GM12865 (cell line): ENCODE measurements at regions not wholly inside any gene's neighbourhood (a gene's known extent, or its start where the extent isn't known, plus 50 kb on each side); places are given as distances from the start of the nearest gene placed in this dataset.

Experiments
- DNase-seq: peaks from one replicate; pipeline ENCODE4 v3.0.0; 2010; ENCODE audit warnings: low read depth
- H3K4me3 ChIP-seq: 2 replicates; pipeline ENCODE4 v1.5.1; 2011; ENCODE audit warnings: mild to moderate bottlenecking, low read depth, low read length, control low read depth
- TF ChIP-seq, protein P1 (sequence below): IDR thresholded peaks from 2 replicates; pipeline ENCODE4 v1.5.1; 2011; ENCODE audit warnings: low read length, control low read depth, low read depth, inconsistent platforms; ENCODE audit not compliant: insufficient read depth; ENCODE audit errors: missing control alignments

DNA sequence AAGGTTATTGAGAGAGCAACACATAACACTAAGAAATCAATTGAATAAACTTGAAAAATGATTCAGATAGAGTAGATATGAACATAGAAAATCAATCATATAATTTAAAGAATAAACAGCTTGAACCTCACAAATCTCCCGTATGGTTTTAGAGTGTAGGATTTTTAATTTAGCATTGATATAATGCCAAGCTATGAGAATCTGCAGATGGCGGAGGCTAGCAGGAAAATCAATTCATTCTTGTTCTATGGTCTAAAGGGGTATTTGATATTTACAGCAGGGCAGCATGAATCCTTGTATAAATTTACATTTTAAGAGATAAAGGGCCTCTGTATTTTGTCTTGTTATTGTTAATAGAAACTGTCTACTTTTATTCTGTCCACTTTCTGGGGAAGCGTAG lies 797.0 kb downstream of the GALR1 start:
- no peak overlapping the region for H3K4me3 ChIP-seq
- DNase-seq = no peak
- TF ChIP-seq, protein P1, sequence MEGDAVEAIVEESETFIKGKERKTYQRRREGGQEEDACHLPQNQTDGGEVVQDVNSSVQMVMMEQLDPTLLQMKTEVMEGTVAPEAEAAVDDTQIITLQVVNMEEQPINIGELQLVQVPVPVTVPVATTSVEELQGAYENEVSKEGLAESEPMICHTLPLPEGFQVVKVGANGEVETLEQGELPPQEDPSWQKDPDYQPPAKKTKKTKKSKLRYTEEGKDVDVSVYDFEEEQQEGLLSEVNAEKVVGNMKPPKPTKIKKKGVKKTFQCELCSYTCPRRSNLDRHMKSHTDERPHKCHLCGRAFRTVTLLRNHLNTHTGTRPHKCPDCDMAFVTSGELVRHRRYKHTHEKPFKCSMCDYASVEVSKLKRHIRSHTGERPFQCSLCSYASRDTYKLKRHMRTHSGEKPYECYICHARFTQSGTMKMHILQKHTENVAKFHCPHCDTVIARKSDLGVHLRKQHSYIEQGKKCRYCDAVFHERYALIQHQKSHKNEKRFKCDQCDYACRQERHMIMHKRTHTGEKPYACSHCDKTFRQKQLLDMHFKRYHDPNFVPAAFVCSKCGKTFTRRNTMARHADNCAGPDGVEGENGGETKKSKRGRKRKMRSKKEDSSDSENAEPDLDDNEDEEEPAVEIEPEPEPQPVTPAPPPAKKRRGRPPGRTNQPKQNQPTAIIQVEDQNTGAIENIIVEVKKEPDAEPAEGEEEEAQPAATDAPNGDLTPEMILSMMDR = no peak

DNA sequence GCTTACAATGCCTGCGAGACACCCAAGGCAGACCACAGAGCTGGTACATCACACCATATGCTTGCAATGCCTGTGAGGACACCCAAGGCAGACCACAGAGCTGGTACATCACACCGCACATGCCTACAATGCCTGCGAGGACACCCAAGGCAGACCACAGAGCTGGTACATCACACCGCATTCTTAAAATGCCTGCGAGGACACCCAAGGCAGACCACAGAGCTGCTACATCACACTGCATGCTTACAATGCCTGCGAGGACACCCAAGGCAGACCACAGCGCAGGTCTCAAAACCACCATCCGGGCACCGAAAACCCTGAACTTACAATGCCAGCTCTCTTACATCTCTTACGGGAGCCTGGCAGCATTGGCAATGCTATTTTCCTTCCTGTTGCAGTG lies 799.6 kb downstream of the GALR1 start:
- no peak overlapping the region for H3K4me3 ChIP-seq
- TF ChIP-seq, protein P1 = no peak
- DNase-seq = no peak

DNA sequence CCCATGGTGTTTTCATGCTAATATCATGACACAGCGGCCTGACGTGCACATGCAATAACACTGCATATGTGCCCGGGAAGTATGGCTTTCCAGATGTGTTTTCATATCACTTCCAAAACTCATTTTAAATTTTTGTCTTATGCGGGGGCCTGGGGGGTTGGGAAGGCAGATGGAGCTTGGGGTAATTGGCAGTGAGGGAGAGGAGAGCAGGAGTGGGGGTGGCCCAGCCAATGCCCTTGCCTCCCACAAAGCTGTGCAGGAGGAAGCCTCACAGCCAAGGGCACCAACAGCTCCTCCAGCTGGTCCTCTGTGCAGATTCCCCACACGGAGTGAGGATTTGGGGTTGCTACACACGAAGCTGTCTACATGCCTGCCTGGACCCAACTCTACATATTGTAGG lies 805.2 kb downstream of the GALR1 start:
- TF ChIP-seq, protein P1 = no peak
- no peak overlapping the region for H3K4me3 ChIP-seq
- no peak for DNase-seq

DNA sequence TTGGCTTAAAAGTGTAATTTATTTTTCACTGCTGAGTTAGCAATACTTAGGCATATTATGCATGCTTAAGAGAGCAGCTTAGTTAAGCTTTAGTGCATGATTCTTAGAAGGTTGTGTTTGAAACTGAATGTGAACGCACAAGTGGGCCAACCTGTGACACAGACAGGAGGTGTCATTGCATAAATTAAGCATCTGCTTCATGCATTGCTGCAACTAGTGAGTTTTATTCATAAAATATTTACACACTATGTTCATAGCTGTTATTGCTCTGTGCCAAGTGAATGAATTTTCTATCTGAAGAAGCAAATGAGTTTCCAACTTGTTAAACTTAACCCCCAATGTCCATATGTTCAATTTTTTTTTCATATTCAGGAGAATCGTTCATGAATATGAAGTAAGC lies 806.4 kb downstream of the GALR1 start:
- no peak for DNase-seq
- TF ChIP-seq, protein P1 = no peak
- H3K4me3 ChIP-seq = no peak overlapping the region

DNA sequence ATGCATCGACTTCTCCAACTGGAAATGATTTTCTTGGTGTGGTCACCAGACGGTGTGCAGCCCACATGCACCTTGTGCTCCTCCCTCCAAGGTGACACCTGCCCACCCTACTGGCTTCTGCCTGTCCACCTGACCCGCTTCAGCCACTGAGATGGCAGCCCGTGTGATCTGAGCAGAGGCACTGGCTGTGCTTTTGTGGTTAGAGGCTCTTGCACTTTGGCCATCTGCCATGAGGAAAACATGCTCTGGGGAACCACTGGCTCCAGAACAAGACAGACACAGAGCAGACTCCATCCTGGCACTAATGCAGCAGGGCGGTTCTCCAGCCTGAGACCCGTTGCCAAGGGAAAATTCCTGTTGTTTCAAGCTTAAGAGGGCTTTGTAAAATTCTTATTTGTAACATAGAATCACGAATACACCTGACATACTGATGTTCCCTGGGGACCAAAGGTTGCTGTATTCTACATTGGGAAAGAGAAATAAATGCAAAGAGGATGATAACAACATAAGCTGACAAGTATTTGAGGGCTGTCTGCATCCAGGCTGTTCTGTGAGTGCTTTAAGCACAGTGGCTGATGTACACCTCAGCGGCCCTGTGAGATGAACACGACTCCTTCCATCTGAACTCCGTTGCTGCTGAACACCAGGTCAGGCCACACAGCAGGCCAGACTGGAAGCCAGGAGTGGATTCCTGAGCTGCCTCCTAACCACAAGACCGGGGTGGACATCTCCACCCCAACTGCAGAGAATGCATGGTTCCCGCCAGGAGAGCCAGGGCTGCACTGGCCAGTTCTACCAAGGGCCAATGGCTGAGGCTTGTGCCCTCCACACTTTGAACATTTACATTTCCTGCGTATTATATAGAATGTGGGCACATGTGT lies 820.4 kb downstream of the GALR1 start:
- TF ChIP-seq, protein P1 = no peak
- no peak overlapping the region for H3K4me3 ChIP-seq
- DNase-seq = no peak

DNA sequence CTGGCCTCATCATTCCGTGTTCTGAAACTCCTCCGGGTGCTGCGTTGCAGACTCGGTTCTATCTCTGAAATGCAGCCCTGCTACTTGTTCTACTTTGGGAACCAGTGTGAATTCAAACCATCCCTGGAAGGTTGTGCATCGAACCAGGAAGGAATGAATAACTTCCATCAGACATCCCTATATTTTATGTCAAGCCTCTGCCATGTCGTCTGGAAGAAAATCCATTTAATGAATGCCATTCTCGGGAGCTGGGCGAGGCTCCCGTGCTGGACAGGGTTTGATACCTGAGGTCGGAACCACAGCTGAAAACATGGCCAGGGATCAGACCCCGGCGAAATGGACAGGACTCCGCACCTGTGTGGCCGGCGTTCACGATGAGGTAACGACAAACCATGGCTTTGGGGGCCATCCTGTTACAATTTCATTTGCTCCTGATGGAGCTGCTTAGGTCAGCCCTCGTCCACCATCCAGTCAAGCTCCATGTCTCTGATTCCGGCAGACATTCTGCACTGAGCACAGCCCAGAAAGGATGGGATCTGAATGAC lies 821.6 kb downstream of the GALR1 start:
- TF ChIP-seq, protein P1 = no peak
- no peak for DNase-seq
- H3K4me3 ChIP-seq = no peak overlapping the region
